Sigmoid colon (tissue), 6 donors: ENCODE measurements at regions not wholly inside any gene's neighbourhood (a gene's known extent, or its start where the extent isn't known, plus 50 kb on each side); places are given as distances from the start of the nearest gene placed in this dataset.

Experiments used
- DNase-seq: peaks from one replicate; pipeline ENCODE4 v3.0.0-alpha.2; 2019
- H3K27ac ChIP-seq, 4 donors: fragments of 200-600 bp; sonication (generic); one replicate each; pipeline ENCODE4 v1.5.1; 2016 to 2019; ENCODE audit warnings: mild to moderate bottlenecking in 1 of 4
- H3K27me3 ChIP-seq, 3 donors: fragments of 200-600 bp; sonication (generic); one replicate each; pipeline ENCODE4 v1.5.1; 2019; ENCODE audit warnings: mild to moderate bottlenecking in 1 of 3
- H3K36me3 ChIP-seq, 4 donors: fragments of 200-600 bp; sonication (generic); one replicate each; pipeline ENCODE4 v1.5.1; 2016 to 2019
- H3K4me1 ChIP-seq, 4 donors: fragments of 200-600 bp; sonication (generic); one replicate each; pipeline ENCODE4 v1.5.1; 2017 to 2019
- H3K4me3 ChIP-seq, 4 donors: fragments of 200-600 bp; sonication (generic); one replicate each; pipeline ENCODE4 v1.5.1; 2017 to 2019; ENCODE audit warnings: mild to moderate bottlenecking in 2 of 4, moderate library complexity in 1 of 4
- H3K9me3 ChIP-seq, 4 donors: fragments of 200-600 bp in 3 of 4; sonication (generic) in 3 of 4; one replicate each; pipeline versions ENCODE4 v1.5.1 to v1.6.1; 2013 to 2019
- CTCF ChIP-seq, 4 experiments: fragments of 450-650 bp in 3 of 4; fragments of 200-600 bp in 1 of 4; IDR thresholded peaks; one replicate each; pipeline ENCODE4 v1.5.1; 2016 to 2019; ENCODE audit warnings: antibody characterized with exemption in 4 of 4, mild to moderate bottlenecking in 3 of 4, moderate library complexity in 2 of 4
- EP300 ChIP-seq, 4 donors: sonication (generic); formaldehyde crosslinking; IDR thresholded peaks; one replicate each; pipeline ENCODE4 v1.6.1; 2017; ENCODE audit warnings: antibody characterized with exemption in 4 of 4
- POLR2A ChIP-seq, 2 donors: fragments of 450-650 bp; IDR thresholded peaks; one replicate each; pipeline ENCODE4 v1.6.1; 2016; ENCODE audit warnings: antibody characterized with exemption in 2 of 2, mild to moderate bottlenecking in 2 of 2, moderate library complexity in 2 of 2
- POLR2AphosphoS5 ChIP-seq, 4 donors: sonication (generic); formaldehyde crosslinking; IDR thresholded peaks; one replicate each; pipeline ENCODE4 v1.6.1; 2017; ENCODE audit warnings: antibody characterized with exemption in 4 of 4
- WGBS, 2 donors: extraction: QIAGEN DNeasy Blood & Tissue Kit; methylation state at CpG; one replicate each; pipeline ENCODE4 v1.1.7; 2013; 5-methylcytosine and 5-hydroxymethylcytosine counted together
- intact Hi-C: fragments of 100-400 bp; cut with DNase I; formaldehyde crosslinking; loops from one replicate; pipeline ENCODE4 v1.15.1; 2023
- donor health status: healthy with polysubstance abuse.
- donor health status: healthy.

GRCh38 chr6:112590326-112590725, 243.2 kb downstream of the RFPL4B start:
- Histone ChIP-seq H3K9me3 (no peaks in the 10 kb centered on the region), H3K4me1 (no peaks in the 10 kb centered on the region), H3K27ac (no peak overlapping the region), H3K27me3 (no peaks in the 10 kb centered on the region), H3K36me3 (no peaks in the 10 kb centered on the region), H3K4me3 (no peak overlapping the region)
- WGBS, 2 donors, result 59 to 85% methylated on average over 3 of the region's 3 CpGs
- no peak for DNase-seq
- TF ChIP-seq EP300 (IDR thresholded peaks at IDR 0.05) (no peak), CTCF (IDR thresholded peaks at IDR 0.05) (no peak), POLR2A (IDR thresholded peaks at IDR 0.05) (no peak), POLR2AphosphoS5 (IDR thresholded peaks at IDR 0.05) (no peak)
- intact Hi-C loops, result no loop called here

- no peaks in the 10 kb centered on the region for H3K4me1 ChIP-seq
- H3K4me3 ChIP-seq, result no peak overlapping the region
- no peaks in the 10 kb centered on the region for H3K9me3 ChIP-seq
- TF ChIP-seq POLR2A (IDR thresholded peaks at IDR 0.05), result no peak
- TF ChIP-seq CTCF (IDR thresholded peaks at IDR 0.05), result no peak
- no peak for TF ChIP-seq EP300 (IDR thresholded peaks at IDR 0.05)
- no peak for TF ChIP-seq POLR2AphosphoS5 (IDR thresholded peaks at IDR 0.05)
- no peak overlapping the region for H3K27ac ChIP-seq
- DNase-seq, result no peak
- intact Hi-C loops, result no loop called here
- H3K27me3 ChIP-seq, result no peaks in the 10 kb centered on the region
- H3K36me3 ChIP-seq, result no peaks in the 10 kb centered on the region
These were observed 244.2 kb downstream of the RFPL4B start for GRCh38 chr6:112591329-112591728.

- H3K27ac ChIP-seq, result no peak overlapping the region
These were observed 245.0 kb downstream of the RFPL4B start for GRCh38 chr6:112592159-112592558.

GRCh38 chr6:112594886-112595594, 247.9 kb downstream of the RFPL4B start:
- H3K27me3 ChIP-seq, result no peaks in the 10 kb centered on the region
- WGBS, 2 donors, result 54 to 73% methylated on average over 2 of the region's 2 CpGs
- intact Hi-C loops, result no loop called here

More at GRCh38 chr6:112592159-112592558, 245.0 kb downstream of the RFPL4B start:
- H3K4me1 ChIP-seq, result no peaks in the 10 kb centered on the region
- no peaks in the 10 kb centered on the region for H3K36me3 ChIP-seq
- no peak overlapping the region for H3K4me3 ChIP-seq
- H3K27me3 ChIP-seq, result no peaks in the 10 kb centered on the region
- no peaks in the 10 kb centered on the region for H3K9me3 ChIP-seq
- TF ChIP-seq POLR2AphosphoS5 (IDR thresholded peaks at IDR 0.05), result no peak
- TF ChIP-seq POLR2A (IDR thresholded peaks at IDR 0.05), result no peak
- TF ChIP-seq CTCF (IDR thresholded peaks at IDR 0.05), result no peak
- TF ChIP-seq EP300 (IDR thresholded peaks at IDR 0.05), result no peak
- no peak for DNase-seq
- intact Hi-C loops, result no loop called here

More at GRCh38 chr6:112594886-112595594, 247.9 kb downstream of the RFPL4B start:
- TF ChIP-seq POLR2A (IDR thresholded peaks at IDR 0.05) (no peak), CTCF (IDR thresholded peaks at IDR 0.05) (no peak), POLR2AphosphoS5 (IDR thresholded peaks at IDR 0.05) (no peak), EP300 (IDR thresholded peaks at IDR 0.05) (no peak)
- no peak for DNase-seq
- Histone ChIP-seq H3K36me3 (no peaks in the 10 kb centered on the region), H3K27ac (no peak overlapping the region), H3K4me1 (no peaks in the 10 kb centered on the region), H3K4me3 (no peak overlapping the region), H3K9me3 (no peaks in the 10 kb centered on the region)
